ENCODE measurements at regions not wholly inside any gene's neighbourhood (a gene's known extent, or its start where the extent isn't known, plus 50 kb on each side); places are given as distances from the start of the nearest gene placed in this dataset.

DNA sequence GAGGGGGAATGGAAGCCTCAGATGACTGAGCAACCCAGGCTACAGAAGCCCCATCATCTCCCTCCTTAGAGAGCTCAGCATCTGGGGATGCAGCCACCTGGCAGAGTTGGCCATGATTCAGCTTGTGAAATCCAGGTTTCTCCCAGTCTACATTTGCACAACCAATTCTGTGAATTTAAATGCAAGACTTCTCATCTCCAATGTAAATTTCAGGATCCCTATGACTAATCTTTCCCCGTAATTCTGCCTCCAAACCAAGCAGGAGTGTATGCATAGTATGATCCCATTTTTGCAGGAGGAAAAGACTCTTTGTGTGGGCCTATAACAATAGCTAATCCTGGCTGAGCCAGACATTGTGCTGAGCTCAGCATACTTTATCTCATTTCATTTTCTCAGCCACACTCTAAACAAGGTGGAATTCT, 59.6 kb upstream of the IL17B start:
- H3K27ac ChIP-seq (ENCODE audit: low read depth in 2 of 2, low read length in 2 of 2) = no peak overlapping the region
- DNase-seq = no peak
- H3K9me3 ChIP-seq (ENCODE audit: control insufficient read depth in 2 of 3, insufficient read depth in 1 of 3, low read length in 3 of 3) = no peaks in the 10 kb centered on the region
- no peak overlapping the region for H3K9ac ChIP-seq (ENCODE audit: low read length in 3 of 3)
- no peak for FAIRE-seq
- TF ChIP-seq, protein P1, sequence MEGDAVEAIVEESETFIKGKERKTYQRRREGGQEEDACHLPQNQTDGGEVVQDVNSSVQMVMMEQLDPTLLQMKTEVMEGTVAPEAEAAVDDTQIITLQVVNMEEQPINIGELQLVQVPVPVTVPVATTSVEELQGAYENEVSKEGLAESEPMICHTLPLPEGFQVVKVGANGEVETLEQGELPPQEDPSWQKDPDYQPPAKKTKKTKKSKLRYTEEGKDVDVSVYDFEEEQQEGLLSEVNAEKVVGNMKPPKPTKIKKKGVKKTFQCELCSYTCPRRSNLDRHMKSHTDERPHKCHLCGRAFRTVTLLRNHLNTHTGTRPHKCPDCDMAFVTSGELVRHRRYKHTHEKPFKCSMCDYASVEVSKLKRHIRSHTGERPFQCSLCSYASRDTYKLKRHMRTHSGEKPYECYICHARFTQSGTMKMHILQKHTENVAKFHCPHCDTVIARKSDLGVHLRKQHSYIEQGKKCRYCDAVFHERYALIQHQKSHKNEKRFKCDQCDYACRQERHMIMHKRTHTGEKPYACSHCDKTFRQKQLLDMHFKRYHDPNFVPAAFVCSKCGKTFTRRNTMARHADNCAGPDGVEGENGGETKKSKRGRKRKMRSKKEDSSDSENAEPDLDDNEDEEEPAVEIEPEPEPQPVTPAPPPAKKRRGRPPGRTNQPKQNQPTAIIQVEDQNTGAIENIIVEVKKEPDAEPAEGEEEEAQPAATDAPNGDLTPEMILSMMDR (IDR thresholded peaks at IDR 0.05; ENCODE audit: borderline replicate concordance, extremely low read depth, insufficient read depth) = no peak
- H3K27me3 ChIP-seq (ENCODE audit: control insufficient read depth, insufficient read depth, low read length) = no peaks in the 10 kb centered on the region
- intact Hi-C loops (cut with DNase I) = loop anchor here (10.0 kb wide), 1 partner anchor 64 kb away; the partner anchor contains the start of gene IL17B
- H3K4me1 ChIP-seq (ENCODE audit: control insufficient read depth in 2 of 3, insufficient read depth in 2 of 3, low read depth in 1 of 3, low read length in 3 of 3) = peaks cover 0 to 10% (median 0%) of the 10 kb centered on the region in 3 donors
- no peak overlapping the region for H3K4me3 ChIP-seq (ENCODE audit: low read length in 3 of 3)
- H3K36me3 ChIP-seq (ENCODE audit: control insufficient read depth in 2 of 3, insufficient read depth in 3 of 3, low read length in 3 of 3) = no peaks in the 10 kb centered on the region

DNA sequence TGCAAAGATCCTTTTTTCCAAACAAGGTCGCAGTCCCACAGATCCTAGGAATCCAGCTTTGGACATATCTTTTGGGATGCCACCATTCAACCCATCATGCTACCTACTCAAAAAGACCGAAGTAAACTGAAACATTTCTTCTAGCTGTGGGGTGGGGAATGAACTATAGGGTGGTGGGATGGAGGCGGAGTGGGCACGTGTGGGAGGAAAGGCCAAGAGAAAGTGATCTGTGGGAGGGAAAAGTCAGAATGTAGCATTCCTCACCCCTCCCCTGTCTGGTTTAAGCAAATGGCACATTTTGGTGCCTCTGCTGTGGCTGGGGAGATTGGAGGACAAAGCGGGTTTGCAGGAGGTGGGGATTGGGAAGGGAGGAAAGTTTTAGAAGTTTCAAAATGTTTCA, 59.2 kb upstream of the IL17B start:
- no peaks in the 10 kb centered on the region for H3K36me3 ChIP-seq (ENCODE audit: control insufficient read depth in 2 of 3, insufficient read depth in 3 of 3, low read length in 3 of 3)
- no peak overlapping the region for H3K27ac ChIP-seq (ENCODE audit: low read depth in 2 of 2, low read length in 2 of 2)
- intact Hi-C loops (cut with DNase I) = loop anchor here (10.0 kb wide), 1 partner anchor 63 kb away; the partner anchor contains the start of gene IL17B
- no peak overlapping the region for H3K9ac ChIP-seq (ENCODE audit: low read length in 3 of 3)
- no peak overlapping the region for H3K4me3 ChIP-seq (ENCODE audit: low read length in 3 of 3)
- no peaks in the 10 kb centered on the region for H3K27me3 ChIP-seq (ENCODE audit: control insufficient read depth, insufficient read depth, low read length)
- peaks cover 0 to 10% (median 0%) of the 10 kb centered on the region in 3 donors for H3K4me1 ChIP-seq (ENCODE audit: control insufficient read depth in 2 of 3, insufficient read depth in 2 of 3, low read depth in 1 of 3, low read length in 3 of 3)
- FAIRE-seq (no peak), DNase-seq (no peak)
- no peaks in the 10 kb centered on the region for H3K9me3 ChIP-seq (ENCODE audit: control insufficient read depth in 2 of 3, insufficient read depth in 1 of 3, low read length in 3 of 3)
- TF ChIP-seq, protein P1 (IDR thresholded peaks at IDR 0.05; ENCODE audit: borderline replicate concordance, extremely low read depth, insufficient read depth) = no peak

DNA sequence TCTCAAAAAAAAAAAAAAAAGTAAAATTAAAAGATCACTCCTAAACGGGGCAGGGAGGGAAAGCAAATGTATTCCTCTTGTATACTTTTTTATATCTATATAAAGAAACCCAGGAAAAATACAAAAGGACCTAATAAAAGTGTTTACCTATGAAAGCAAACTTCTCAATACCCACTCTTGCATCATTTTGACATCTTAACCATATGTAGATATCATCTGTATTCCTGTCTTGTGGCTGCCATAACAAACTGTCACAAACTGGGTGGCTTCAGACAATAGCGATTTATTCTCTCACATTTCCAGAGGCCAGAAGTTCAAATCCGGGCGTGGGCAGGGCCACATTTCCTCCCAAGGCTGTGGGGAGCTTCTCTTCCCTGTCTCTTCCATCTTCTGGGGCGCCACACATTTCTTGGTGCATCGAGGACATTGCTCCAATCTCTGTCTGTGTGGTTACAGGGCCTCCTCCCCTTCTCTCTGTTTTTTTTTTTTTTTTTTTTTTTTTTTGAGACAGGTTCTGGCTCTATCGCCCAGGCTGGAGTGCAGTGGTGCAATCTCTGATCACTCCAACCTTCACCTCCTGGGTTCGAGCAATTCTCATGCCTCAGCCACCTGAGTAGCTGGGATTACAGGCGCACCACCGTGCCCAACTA, 58.4 kb upstream of the IL17B start:
- FAIRE-seq (no peak), DNase-seq (no peak)
- no peak overlapping the region for H3K9ac ChIP-seq (ENCODE audit: low read length in 3 of 3)
- H3K36me3 ChIP-seq (ENCODE audit: control insufficient read depth in 2 of 3, insufficient read depth in 3 of 3, low read length in 3 of 3) = no peaks in the 10 kb centered on the region
- TF ChIP-seq, protein P1 (IDR thresholded peaks at IDR 0.05; ENCODE audit: borderline replicate concordance, extremely low read depth, insufficient read depth) = no peak
- peaks cover 0 to 4% (median 0%) of the 10 kb centered on the region in 3 donors for H3K4me1 ChIP-seq (ENCODE audit: control insufficient read depth in 2 of 3, insufficient read depth in 2 of 3, low read depth in 1 of 3, low read length in 3 of 3)
- H3K27me3 ChIP-seq (ENCODE audit: control insufficient read depth, insufficient read depth, low read length) = no peaks in the 10 kb centered on the region
- H3K27ac ChIP-seq (ENCODE audit: low read depth in 2 of 2, low read length in 2 of 2) = no peak overlapping the region
- intact Hi-C loops (cut with DNase I) = loop anchor here (10.0 kb wide), 1 partner anchor 63 kb away; the partner anchor contains the start of gene IL17B
- no peak overlapping the region for H3K4me3 ChIP-seq (ENCODE audit: low read length in 3 of 3)
- no peaks in the 10 kb centered on the region for H3K9me3 ChIP-seq (ENCODE audit: control insufficient read depth in 2 of 3, insufficient read depth in 1 of 3, low read length in 3 of 3)

Measured in kidney (tissue), 13 donors.